HEK293 (cell line): ENCODE measurements at regions not wholly inside any gene's neighbourhood (a gene's known extent, or its start where the extent isn't known, plus 50 kb on each side); places are given as distances from the start of the nearest gene placed in this dataset.

Experiments used
- CTCF ChIA-PET: fragments of 350-600 bp; formaldehyde crosslinking; extraction: SDS; loops from one replicate; lab custom pipeline; 2021; ENCODE audit warnings: antibody characterized with exemption; lab: Yijun Ruan, JAX
- POLR2A ChIA-PET: fragments of 300-600 bp; formaldehyde crosslinking; extraction: SDS; loops from one replicate; lab custom pipeline; 2020; ENCODE audit warnings: antibody characterized with exemption, inconsistent platforms; lab: Yijun Ruan, JAX
- H3K27ac ChIP-seq: fragments of 200-500 bp; sonication (Bioruptor generic); 2 replicates; pipeline ENCODE4 v1.5.1; 2014; ENCODE audit warnings: low read depth, low read length, control low read depth, inconsistent platforms; ENCODE audit errors: extremely low read depth
- H3K36me3 ChIP-seq, 2 experiments: fragments of 200-500 bp in 1 of 2; sonication (Bioruptor generic) in 1 of 2; 1 replicate in 1 of 2; 2 replicates in 1 of 2; pipeline ENCODE4 v1.5.1; 2014 to 2017; ENCODE audit warnings: inconsistent platforms in 2 of 2, low read length in 2 of 2; ENCODE audit not compliant: control insufficient read depth in 2 of 2, insufficient read depth in 1 of 2
- H3K4me1 ChIP-seq: fragments of 200-500 bp; sonication (Bioruptor generic); 2 replicates; pipeline ENCODE4 v1.5.1; 2014; ENCODE audit warnings: mild to moderate bottlenecking, low read length, inconsistent platforms; ENCODE audit not compliant: control insufficient read depth, insufficient read depth
- H3K4me3 ChIP-seq: 2 replicates; pipeline ENCODE4 v1.5.1; 2011; ENCODE audit warnings: low read depth, mild to moderate bottlenecking, control low read depth, low read length, moderate library complexity
- H3K9me3 ChIP-seq: fragments of 200-500 bp; sonication (Bioruptor generic); 2 replicates; pipeline ENCODE4 v1.5.1; 2014; ENCODE audit warnings: low read depth, low read length, inconsistent platforms; ENCODE audit not compliant: control insufficient read depth, insufficient read depth
- MYNN ChIP-seq: fragments of 450-650 bp; formaldehyde crosslinking; IDR thresholded peaks from 2 replicates; pipeline ENCODE4 v1.5.1; 2016; ENCODE audit warnings: missing biosample characterization, missing genetic modification characterization, borderline replicate concordance
- OSR2 ChIP-seq: fragments of 450-650 bp; formaldehyde crosslinking; IDR thresholded peaks from 2 replicates; pipeline ENCODE4 v1.5.1; 2016; ENCODE audit warnings: missing biosample characterization, missing genetic modification characterization
- TCF7L2 ChIP-seq: IDR thresholded peaks from 2 replicates; pipeline ENCODE4 v1.6.1; 2011; ENCODE audit warnings: low read depth, mild to moderate bottlenecking, inconsistent platforms, low read length, moderate library complexity, borderline replicate concordance
- ZBTB20 ChIP-seq: fragments of 450-650 bp; formaldehyde crosslinking; IDR thresholded peaks from 2 replicates; pipeline ENCODE4 v1.5.1; 2016; ENCODE audit warnings: missing biosample characterization, missing genetic modification characterization
- ZFHX2 ChIP-seq: fragments of 450-650 bp; formaldehyde crosslinking; conservative IDR thresholded peaks from 2 replicates; pipeline ENCODE4 v1.5.1; 2016; ENCODE audit warnings: missing biosample characterization, missing genetic modification characterization
- ZNF138 ChIP-seq: fragments of 450-650 bp; formaldehyde crosslinking; IDR thresholded peaks from 2 replicates; pipeline ENCODE4 v1.5.1; 2016; ENCODE audit warnings: missing biosample characterization, missing genetic modification characterization, borderline replicate concordance
- ZNF155 ChIP-seq: fragments of 450-650 bp; formaldehyde crosslinking; IDR thresholded peaks from 2 replicates; pipeline ENCODE4 v1.5.1; 2016; ENCODE audit warnings: missing biosample characterization, missing genetic modification characterization
- ZNF157 ChIP-seq: fragments of 450-650 bp; formaldehyde crosslinking; IDR thresholded peaks from 2 replicates; pipeline ENCODE4 v1.5.1; 2016; ENCODE audit warnings: missing biosample characterization, missing genetic modification characterization
- ZNF16 ChIP-seq: fragments of 450-650 bp; formaldehyde crosslinking; IDR thresholded peaks from 2 replicates; pipeline ENCODE4 v1.5.1; 2016; ENCODE audit warnings: low read depth, missing biosample characterization, missing genetic modification characterization
- ZNF2 ChIP-seq: fragments of 450-650 bp; formaldehyde crosslinking; IDR thresholded peaks from 2 replicates; pipeline ENCODE4 v1.5.1; 2016; ENCODE audit warnings: missing biosample characterization, missing genetic modification characterization
- ZNF239 ChIP-seq: fragments of 450-650 bp; formaldehyde crosslinking; IDR thresholded peaks from 2 replicates; pipeline ENCODE4 v1.5.1; 2016; ENCODE audit warnings: missing biosample characterization, missing genetic modification characterization
- ZNF274 ChIP-seq, 2 experiments: fragments of 200-500 bp in 1 of 2; fragments of 450-650 bp in 1 of 2; sonication (Bioruptor generic) in 1 of 2; formaldehyde crosslinking in 1 of 2; IDR thresholded peaks; 2 replicates each; pipeline versions ENCODE4 v1.5.1 to v1.6.1; 2014 to 2016; ENCODE audit warnings: borderline replicate concordance in 1 of 2, inconsistent platforms in 1 of 2, low read length in 1 of 2, missing biosample characterization in 1 of 2, missing genetic modification characterization in 1 of 2
- ZNF366 ChIP-seq: fragments of 450-650 bp; formaldehyde crosslinking; conservative IDR thresholded peaks from 2 replicates; pipeline ENCODE4 v1.5.1; 2016; ENCODE audit warnings: missing biosample characterization, missing genetic modification characterization
- ZNF558 ChIP-seq: fragments of 450-650 bp; formaldehyde crosslinking; IDR thresholded peaks from 2 replicates; pipeline ENCODE4 v1.5.1; 2016; ENCODE audit warnings: missing biosample characterization, missing genetic modification characterization
- TF ChIP-seq, protein P1 (sequence below): fragments of 450-650 bp; formaldehyde crosslinking; IDR thresholded peaks from 2 replicates; pipeline ENCODE4 v1.5.1; 2016; ENCODE audit warnings: missing biosample characterization, missing genetic modification characterization
- TF ChIP-seq, protein P2 (sequence below): fragments of 450-650 bp; formaldehyde crosslinking; IDR thresholded peaks from 2 replicates; pipeline ENCODE4 v1.5.1; 2016; ENCODE audit warnings: missing biosample characterization, missing genetic modification characterization
- TF ChIP-seq, protein P3 (sequence below): fragments of 450-650 bp; formaldehyde crosslinking; IDR thresholded peaks from 2 replicates; pipeline ENCODE4 v1.5.1; 2017; ENCODE audit warnings: missing biosample characterization, mild to moderate bottlenecking, missing genetic modification characterization, moderate library complexity
- TF ChIP-seq, protein P4 (sequence below): fragments of 450-650 bp; formaldehyde crosslinking; IDR thresholded peaks from 2 replicates; pipeline ENCODE4 v1.5.0; 2017; ENCODE audit warnings: missing biosample characterization, missing genetic modification characterization, borderline replicate concordance
- TF ChIP-seq, protein P5 (sequence below): fragments of 450-650 bp; IDR thresholded peaks from 2 replicates; pipeline ENCODE4 v1.5.1; 2018; ENCODE audit warnings: missing biosample characterization, mild to moderate bottlenecking, missing genetic modification characterization
- TF ChIP-seq, protein P6 (sequence below): fragments of 450-650 bp; formaldehyde crosslinking; IDR thresholded peaks from 2 replicates; pipeline ENCODE4; 2016; ENCODE audit warnings: missing biosample characterization, missing genetic modification characterization
- TF ChIP-seq, protein P7 (sequence below): fragments of 450-650 bp; formaldehyde crosslinking; IDR thresholded peaks from 2 replicates; pipeline ENCODE4 v1.5.1; 2016; ENCODE audit warnings: missing biosample characterization, missing genetic modification characterization

DNA sequence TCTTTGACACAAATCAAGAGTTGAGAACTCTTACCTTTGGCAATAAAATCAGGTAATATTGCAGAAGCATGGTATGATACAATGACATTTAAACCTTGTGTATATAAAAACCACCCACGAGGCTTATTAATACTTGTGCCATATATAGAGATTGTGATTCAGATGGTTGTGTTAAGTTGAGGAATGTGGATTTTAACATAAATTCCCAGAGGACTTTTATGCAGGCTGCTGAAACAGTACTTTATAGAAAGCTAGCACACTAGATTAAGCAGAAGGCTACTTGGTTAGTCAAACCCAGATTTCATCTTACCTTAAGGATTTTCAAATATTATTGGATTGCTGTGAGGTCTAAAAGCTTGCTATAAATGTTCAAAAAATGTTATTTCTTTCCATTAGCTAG, 325.7 kb upstream of the PCDH10 start:
- ChIA-PET CTCF (interaction anchor here (0.6 kb wide), 1 partner anchor 183 kb away, joined by 3 read pairs; no protein-coding TSS in a partner anchor), POLR2A (no interaction called here)
- TF ChIP-seq ZNF274 (IDR thresholded peaks at IDR 0.05; ENCODE audit: low read length) (no peak), ZNF274 (tag by site-specific recombination; IDR thresholded peaks at IDR 0.05; ENCODE audit: borderline replicate concordance) (no peak), OSR2 (tag by site-specific recombination) (no peak), ZNF558 (tag by site-specific recombination) (no peak), MYNN (tag by site-specific recombination) (no peak), ZNF157 (tag by site-specific recombination) (no peak), ZNF366 (tag by site-specific recombination) (no peak), ZNF138 (tag by site-specific recombination) (no peak), ZNF155 (tag by site-specific recombination) (no peak), ZNF16 (tag by site-specific recombination) (no peak), ZNF239 (no peak), ZNF2 (tag by site-specific recombination) (no peak), TCF7L2 (no peak)
- TF ChIP-seq, protein P1, sequence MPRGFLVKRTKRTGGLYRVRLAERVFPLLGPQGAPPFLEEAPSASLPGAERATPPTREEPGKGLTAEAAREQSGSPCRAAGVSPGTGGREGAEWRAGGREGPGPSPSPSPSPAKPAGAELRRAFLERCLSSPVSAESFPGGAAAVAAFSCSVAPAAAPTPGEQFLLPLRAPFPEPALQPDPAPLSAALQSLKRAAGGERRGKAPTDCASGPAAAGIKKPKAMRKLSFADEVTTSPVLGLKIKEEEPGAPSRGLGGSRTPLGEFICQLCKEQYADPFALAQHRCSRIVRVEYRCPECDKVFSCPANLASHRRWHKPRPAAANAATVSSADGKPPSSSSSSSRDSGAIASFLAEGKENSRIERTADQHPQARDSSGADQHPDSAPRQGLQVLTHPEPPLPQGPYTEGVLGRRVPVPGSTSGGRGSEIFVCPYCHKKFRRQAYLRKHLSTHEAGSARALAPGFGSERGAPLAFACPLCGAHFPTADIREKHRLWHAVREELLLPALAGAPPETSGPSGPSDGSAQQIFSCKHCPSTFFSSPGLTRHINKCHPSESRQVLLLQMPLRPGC: no peak
- TF ChIP-seq, protein P2, sequence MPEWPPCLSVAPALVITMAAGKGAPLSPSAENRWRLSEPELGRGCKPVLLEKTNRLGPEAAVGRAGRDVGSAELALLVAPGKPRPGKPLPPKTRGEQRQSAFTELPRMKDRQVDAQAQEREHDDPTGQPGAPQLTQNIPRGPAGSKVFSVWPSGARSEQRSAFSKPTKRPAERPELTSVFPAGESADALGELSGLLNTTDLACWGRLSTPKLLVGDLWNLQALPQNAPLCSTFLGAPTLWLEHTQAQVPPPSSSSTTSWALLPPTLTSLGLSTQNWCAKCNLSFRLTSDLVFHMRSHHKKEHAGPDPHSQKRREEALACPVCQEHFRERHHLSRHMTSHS: no peak
- TF ChIP-seq, protein P3, sequence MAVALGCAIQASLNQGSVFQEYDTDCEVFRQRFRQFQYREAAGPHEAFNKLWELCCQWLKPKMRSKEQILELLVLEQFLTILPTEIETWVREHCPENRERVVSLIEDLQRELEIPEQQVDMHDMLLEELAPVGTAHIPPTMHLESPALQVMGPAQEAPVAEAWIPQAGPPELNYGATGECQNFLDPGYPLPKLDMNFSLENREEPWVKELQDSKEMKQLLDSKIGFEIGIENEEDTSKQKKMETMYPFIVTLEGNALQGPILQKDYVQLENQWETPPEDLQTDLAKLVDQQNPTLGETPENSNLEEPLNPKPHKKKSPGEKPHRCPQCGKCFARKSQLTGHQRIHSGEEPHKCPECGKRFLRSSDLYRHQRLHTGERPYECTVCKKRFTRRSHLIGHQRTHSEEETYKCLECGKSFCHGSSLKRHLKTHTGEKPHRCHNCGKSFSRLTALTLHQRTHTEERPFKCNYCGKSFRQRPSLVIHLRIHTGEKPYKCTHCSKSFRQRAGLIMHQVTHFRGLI (tag by site-specific recombination): no peak
- TF ChIP-seq, protein P4, sequence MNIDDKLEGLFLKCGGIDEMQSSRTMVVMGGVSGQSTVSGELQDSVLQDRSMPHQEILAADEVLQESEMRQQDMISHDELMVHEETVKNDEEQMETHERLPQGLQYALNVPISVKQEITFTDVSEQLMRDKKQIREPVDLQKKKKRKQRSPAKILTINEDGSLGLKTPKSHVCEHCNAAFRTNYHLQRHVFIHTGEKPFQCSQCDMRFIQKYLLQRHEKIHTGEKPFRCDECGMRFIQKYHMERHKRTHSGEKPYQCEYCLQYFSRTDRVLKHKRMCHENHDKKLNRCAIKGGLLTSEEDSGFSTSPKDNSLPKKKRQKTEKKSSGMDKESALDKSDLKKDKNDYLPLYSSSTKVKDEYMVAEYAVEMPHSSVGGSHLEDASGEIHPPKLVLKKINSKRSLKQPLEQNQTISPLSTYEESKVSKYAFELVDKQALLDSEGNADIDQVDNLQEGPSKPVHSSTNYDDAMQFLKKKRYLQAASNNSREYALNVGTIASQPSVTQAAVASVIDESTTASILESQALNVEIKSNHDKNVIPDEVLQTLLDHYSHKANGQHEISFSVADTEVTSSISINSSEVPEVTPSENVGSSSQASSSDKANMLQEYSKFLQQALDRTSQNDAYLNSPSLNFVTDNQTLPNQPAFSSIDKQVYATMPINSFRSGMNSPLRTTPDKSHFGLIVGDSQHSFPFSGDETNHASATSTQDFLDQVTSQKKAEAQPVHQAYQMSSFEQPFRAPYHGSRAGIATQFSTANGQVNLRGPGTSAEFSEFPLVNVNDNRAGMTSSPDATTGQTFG: no peak
- no peaks in the 10 kb centered on the region for H3K36me3 ChIP-seq
- H3K4me3 ChIP-seq: no peak overlapping the region
- H3K27ac ChIP-seq: no peak overlapping the region
- H3K9me3 ChIP-seq: no peaks in the 10 kb centered on the region
- no peaks in the 10 kb centered on the region for H3K4me1 ChIP-seq

DNA sequence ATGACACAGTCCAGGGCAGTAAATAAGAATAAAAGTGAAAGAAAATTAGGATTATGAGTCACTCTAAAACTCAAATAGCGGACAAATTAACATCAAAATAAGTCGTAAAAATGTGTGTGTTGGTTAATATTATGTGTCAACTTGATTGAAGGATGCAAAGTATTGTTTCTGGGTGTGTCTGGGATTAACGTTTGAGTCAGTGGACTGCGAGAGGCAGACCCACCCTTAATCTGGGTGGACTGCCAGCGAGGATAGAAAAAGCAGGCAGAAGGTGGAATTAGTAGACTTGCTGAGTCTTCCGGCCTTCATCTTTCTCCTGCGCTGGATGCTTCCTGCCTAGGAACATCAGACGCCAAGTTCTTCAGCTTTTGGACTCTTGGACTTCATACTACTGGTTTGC, 324.3 kb upstream of the PCDH10 start:
- ChIA-PET POLR2A (no interaction called here), CTCF (no interaction called here)
- no peak overlapping the region for H3K27ac ChIP-seq
- TF ChIP-seq, protein P5, sequence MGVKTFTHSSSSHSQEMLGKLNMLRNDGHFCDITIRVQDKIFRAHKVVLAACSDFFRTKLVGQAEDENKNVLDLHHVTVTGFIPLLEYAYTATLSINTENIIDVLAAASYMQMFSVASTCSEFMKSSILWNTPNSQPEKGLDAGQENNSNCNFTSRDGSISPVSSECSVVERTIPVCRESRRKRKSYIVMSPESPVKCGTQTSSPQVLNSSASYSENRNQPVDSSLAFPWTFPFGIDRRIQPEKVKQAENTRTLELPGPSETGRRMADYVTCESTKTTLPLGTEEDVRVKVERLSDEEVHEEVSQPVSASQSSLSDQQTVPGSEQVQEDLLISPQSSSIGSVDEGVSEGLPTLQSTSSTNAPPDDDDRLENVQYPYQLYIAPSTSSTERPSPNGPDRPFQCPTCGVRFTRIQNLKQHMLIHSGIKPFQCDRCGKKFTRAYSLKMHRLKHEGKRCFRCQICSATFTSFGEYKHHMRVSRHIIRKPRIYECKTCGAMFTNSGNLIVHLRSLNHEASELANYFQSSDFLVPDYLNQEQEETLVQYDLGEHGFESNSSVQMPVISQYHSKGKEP (tag by site-specific recombination): no peak
- TF ChIP-seq ZFHX2 (tag by site-specific recombination) (no peak), ZBTB20 (no peak)
- TF ChIP-seq, protein P6, sequence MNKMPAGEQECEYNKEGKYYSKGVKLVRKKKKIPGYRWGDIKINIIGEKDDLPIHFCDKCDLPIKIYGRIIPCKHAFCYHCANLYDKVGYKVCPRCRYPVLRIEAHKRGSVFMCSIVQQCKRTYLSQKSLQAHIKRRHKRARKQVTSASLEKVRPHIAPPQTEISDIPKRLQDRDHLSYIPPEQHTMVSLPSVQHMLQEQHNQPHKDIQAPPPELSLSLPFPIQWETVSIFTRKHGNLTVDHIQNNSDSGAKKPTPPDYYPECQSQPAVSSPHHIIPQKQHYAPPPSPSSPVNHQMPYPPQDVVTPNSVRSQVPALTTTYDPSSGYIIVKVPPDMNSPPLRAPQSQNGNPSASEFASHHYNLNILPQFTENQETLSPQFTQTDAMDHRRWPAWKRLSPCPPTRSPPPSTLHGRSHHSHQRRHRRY (tag by site-specific recombination): no peak
- TF ChIP-seq, protein P7, sequence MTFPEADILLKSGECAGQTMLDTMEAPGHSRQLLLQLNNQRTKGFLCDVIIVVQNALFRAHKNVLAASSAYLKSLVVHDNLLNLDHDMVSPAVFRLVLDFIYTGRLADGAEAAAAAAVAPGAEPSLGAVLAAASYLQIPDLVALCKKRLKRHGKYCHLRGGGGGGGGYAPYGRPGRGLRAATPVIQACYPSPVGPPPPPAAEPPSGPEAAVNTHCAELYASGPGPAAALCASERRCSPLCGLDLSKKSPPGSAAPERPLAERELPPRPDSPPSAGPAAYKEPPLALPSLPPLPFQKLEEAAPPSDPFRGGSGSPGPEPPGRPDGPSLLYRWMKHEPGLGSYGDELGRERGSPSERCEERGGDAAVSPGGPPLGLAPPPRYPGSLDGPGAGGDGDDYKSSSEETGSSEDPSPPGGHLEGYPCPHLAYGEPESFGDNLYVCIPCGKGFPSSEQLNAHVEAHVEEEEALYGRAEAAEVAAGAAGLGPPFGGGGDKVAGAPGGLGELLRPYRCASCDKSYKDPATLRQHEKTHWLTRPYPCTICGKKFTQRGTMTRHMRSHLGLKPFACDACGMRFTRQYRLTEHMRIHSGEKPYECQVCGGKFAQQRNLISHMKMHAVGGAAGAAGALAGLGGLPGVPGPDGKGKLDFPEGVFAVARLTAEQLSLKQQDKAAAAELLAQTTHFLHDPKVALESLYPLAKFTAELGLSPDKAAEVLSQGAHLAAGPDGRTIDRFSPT (tag by site-specific recombination): no peak
- no peak overlapping the region for H3K4me3 ChIP-seq
- no peaks in the 10 kb centered on the region for H3K36me3 ChIP-seq
- H3K9me3 ChIP-seq: no peaks in the 10 kb centered on the region
- H3K4me1 ChIP-seq: no peaks in the 10 kb centered on the region
